Uterus (tissue), 3 donors: ENCODE measurements at regions not wholly inside any gene's neighbourhood (a gene's known extent, or its start where the extent isn't known, plus 50 kb on each side); places are given as distances from the start of the nearest gene placed in this dataset.

Source experiments
- DNase-seq, 2 donors: peaks; one replicate each; pipeline ENCODE4 v3.0.0-alpha.2; 2019 to 2020
- H3K27ac ChIP-seq, 2 donors: fragments of 200-600 bp; sonication (generic); 1 replicate in 1 of 2; 2 replicates in 1 of 2; pipeline ENCODE4 v1.5.1; 2016 to 2018
- H3K27me3 ChIP-seq, 2 donors: fragments of 200-600 bp; sonication (generic); one replicate each; pipeline ENCODE4 v1.5.1; 2018 to 2019; ENCODE audit warnings: control low read depth in 1 of 2
- H3K36me3 ChIP-seq, 2 donors: fragments of 200-600 bp; sonication (generic); one replicate each; pipeline ENCODE4 v1.5.1; 2019; ENCODE audit warnings: control low read depth in 1 of 2
- H3K4me1 ChIP-seq, 2 donors: fragments of 200-600 bp; sonication (generic); one replicate each; pipeline ENCODE4 v1.5.1; 2018 to 2019; ENCODE audit warnings: control low read depth in 1 of 2
- H3K4me3 ChIP-seq, 2 donors: fragments of 200-600 bp; sonication (generic); 1 replicate in 1 of 2; 2 replicates in 1 of 2; pipeline ENCODE4 v1.5.1; 2018 to 2019; ENCODE audit warnings: mild to moderate bottlenecking in 1 of 2
- H3K9me3 ChIP-seq, 2 donors: fragments of 200-600 bp; sonication (generic); one replicate each; pipeline ENCODE4 v1.5.1; 2019; ENCODE audit warnings: control low read depth in 1 of 2
- CTCF ChIP-seq, 4 experiments: fragments of 200-600 bp in 2 of 4; fragments of 450-650 bp in 2 of 4; sonication (generic) in 2 of 4; IDR thresholded peaks; one replicate each; pipeline ENCODE4 v1.5.1; 2016 to 2019; ENCODE audit warnings: antibody characterized with exemption in 4 of 4, mild to moderate bottlenecking in 2 of 4, moderate library complexity in 1 of 4
- POLR2A ChIP-seq, 2 donors: fragments of 450-650 bp; IDR thresholded peaks; one replicate each; pipeline ENCODE4 v1.6.1; 2016; ENCODE audit warnings: antibody characterized with exemption in 2 of 2, mild to moderate bottlenecking in 1 of 2, moderate library complexity in 1 of 2
- intact Hi-C: fragments of 100-400 bp; cut with DNase I; formaldehyde crosslinking; loops from one replicate; pipeline ENCODE4 v1.15.1; 2023; ENCODE audit warnings: low total_unique reads
- donor health status: DM: yes; HTN: yes; CAD: no.

- H3K4me1 ChIP-seq, result no peaks in the 10 kb centered on the region
- TF ChIP-seq POLR2A (IDR thresholded peaks at IDR 0.05) (no peak), CTCF (IDR thresholded peaks at IDR 0.05) (no peak)
- H3K4me3 ChIP-seq, result no peak overlapping the region
- intact Hi-C loops, result no loop called here
- no peaks in the 10 kb centered on the region for H3K27me3 ChIP-seq
- H3K36me3 ChIP-seq, result no peaks in the 10 kb centered on the region
- H3K9me3 ChIP-seq, result no peaks in the 10 kb centered on the region
- no peak overlapping the region for H3K27ac ChIP-seq
- DNase-seq, result no peak
Measured at GRCh38 chr10:10126218-10126617, 891.5 kb upstream of the CELF2 start.

GRCh38 chr10:10128387-10128786, 889.3 kb upstream of the CELF2 start:
- no peak overlapping the region for H3K27ac ChIP-seq
- H3K9me3 ChIP-seq, result no peaks in the 10 kb centered on the region
- no peak for DNase-seq
- H3K27me3 ChIP-seq, result no peaks in the 10 kb centered on the region
- no peaks in the 10 kb centered on the region for H3K36me3 ChIP-seq
- H3K4me3 ChIP-seq, result no peak overlapping the region
- TF ChIP-seq POLR2A (IDR thresholded peaks at IDR 0.05), result no peak
- no peak for TF ChIP-seq CTCF (IDR thresholded peaks at IDR 0.05)
- intact Hi-C loops, result no loop called here
- H3K4me1 ChIP-seq, result no peaks in the 10 kb centered on the region

GRCh38 chr10:10130686-10131085, 887.0 kb upstream of the CELF2 start:
- no peak overlapping the region for H3K4me3 ChIP-seq
- intact Hi-C loops, result no loop called here
- no peak for DNase-seq
- H3K36me3 ChIP-seq, result no peaks in the 10 kb centered on the region
- H3K27me3 ChIP-seq, result no peaks in the 10 kb centered on the region
- no peak for TF ChIP-seq CTCF (IDR thresholded peaks at IDR 0.05)
- no peak for TF ChIP-seq POLR2A (IDR thresholded peaks at IDR 0.05)
- no peak overlapping the region for H3K27ac ChIP-seq
- no peaks in the 10 kb centered on the region for H3K4me1 ChIP-seq
- no peaks in the 10 kb centered on the region for H3K9me3 ChIP-seq

GRCh38 chr10:10132009-10132408, 885.7 kb upstream of the CELF2 start:
- DNase-seq, result no peak
- no peaks in the 10 kb centered on the region for H3K4me1 ChIP-seq
- intact Hi-C loops, result no loop called here
- H3K27ac ChIP-seq, result no peak overlapping the region
- H3K4me3 ChIP-seq, result no peak overlapping the region
- H3K27me3 ChIP-seq, result no peaks in the 10 kb centered on the region
- no peaks in the 10 kb centered on the region for H3K9me3 ChIP-seq
- TF ChIP-seq POLR2A (IDR thresholded peaks at IDR 0.05), result no peak
- no peak for TF ChIP-seq CTCF (IDR thresholded peaks at IDR 0.05)
- H3K36me3 ChIP-seq, result no peaks in the 10 kb centered on the region

- Histone ChIP-seq H3K36me3 (no peaks in the 10 kb centered on the region), H3K27me3 (no peaks in the 10 kb centered on the region), H3K27ac (no peak overlapping the region), H3K4me1 (no peaks in the 10 kb centered on the region), H3K4me3 (no peak overlapping the region), H3K9me3 (no peaks in the 10 kb centered on the region)
- DNase-seq, result no peak
- no peak for TF ChIP-seq POLR2A (IDR thresholded peaks at IDR 0.05)
- no peak for TF ChIP-seq CTCF (IDR thresholded peaks at IDR 0.05)
- intact Hi-C loops, result no loop called here
Measured at GRCh38 chr10:10133281-10133680, 884.4 kb upstream of the CELF2 start.
